ENCODE measurements at regions not wholly inside any gene's neighbourhood (a gene's known extent, or its start where the extent isn't known, plus 50 kb on each side); places are given as distances from the start of the nearest gene placed in this dataset.

GRCh38 chr7:67542916-67543315 is 546.3 kb downstream of the TYW1 start:
- Mint-ChIP-seq H3K36me3 (ENCODE audit: low read depth) (no peaks in the 10 kb centered on the region), H3K4me1 (no peaks in the 10 kb centered on the region), H3K27ac (ENCODE audit: unreplicated experiment) (no peak overlapping the region), H3K9me3 (no peaks in the 10 kb centered on the region), H3K27me3 (ENCODE audit: low read depth) (no peaks in the 10 kb centered on the region), H3K4me3 (no peak overlapping the region)
- DNase-seq (ENCODE audit: low read depth, low spot score), result no peak
- no peak for TF ChIP-seq CTCF (conservative IDR thresholded peaks at IDR 0.05)

GRCh38 chr7:67547183-67547907 is 550.7 kb downstream of the TYW1 start:
- no peak overlapping the region for H3K4me3 Mint-ChIP-seq
- H3K36me3 Mint-ChIP-seq (ENCODE audit: low read depth), result no peaks in the 10 kb centered on the region
- no peaks in the 10 kb centered on the region for H3K27me3 Mint-ChIP-seq (ENCODE audit: low read depth)
- H3K27ac Mint-ChIP-seq (ENCODE audit: unreplicated experiment), result peak overlapping the region; percentile 6
- H3K4me1 Mint-ChIP-seq, result no peaks in the 10 kb centered on the region
- no peaks in the 10 kb centered on the region for H3K9me3 Mint-ChIP-seq
- TF ChIP-seq CTCF (conservative IDR thresholded peaks at IDR 0.05), result no peak
- no peak for DNase-seq (ENCODE audit: low read depth, low spot score)

- Mint-ChIP-seq H3K9me3 (peaks cover 2% of the 10 kb centered on the region), H3K27ac (ENCODE audit: unreplicated experiment) (no peak overlapping the region)
- no peak for TF ChIP-seq CTCF (conservative IDR thresholded peaks at IDR 0.05)
Observed at GRCh38 chr7:67549126-67549525, 552.5 kb downstream of the TYW1 start.

GRCh38 chr7:67550801-67551436 is 554.3 kb downstream of the TYW1 start:
- Mint-ChIP-seq H3K9me3 (peaks cover 2% of the 10 kb centered on the region), H3K4me3 (no peak overlapping the region), H3K27ac (ENCODE audit: unreplicated experiment) (no peak overlapping the region), H3K36me3 (ENCODE audit: low read depth) (no peaks in the 10 kb centered on the region), H3K27me3 (ENCODE audit: low read depth) (peaks cover 8% of the 10 kb centered on the region), H3K4me1 (no peaks in the 10 kb centered on the region)
- no peak for DNase-seq (ENCODE audit: low read depth, low spot score)
- no peak for TF ChIP-seq CTCF (conservative IDR thresholded peaks at IDR 0.05)

More at GRCh38 chr7:67549126-67549525, 552.5 kb downstream of the TYW1 start:
- Mint-ChIP-seq H3K36me3 (ENCODE audit: low read depth) (no peaks in the 10 kb centered on the region), H3K4me1 (no peaks in the 10 kb centered on the region), H3K27me3 (ENCODE audit: low read depth) (no peaks in the 10 kb centered on the region), H3K4me3 (no peak overlapping the region)
- no peak for DNase-seq (ENCODE audit: low read depth, low spot score)

GRCh38 chr7:67552738-67553137 is 556.1 kb downstream of the TYW1 start:
- no peaks in the 10 kb centered on the region for H3K36me3 Mint-ChIP-seq (ENCODE audit: low read depth)
- no peak overlapping the region for H3K4me3 Mint-ChIP-seq
- no peaks in the 10 kb centered on the region for H3K4me1 Mint-ChIP-seq
- H3K27ac Mint-ChIP-seq (ENCODE audit: unreplicated experiment), result no peak overlapping the region
- no peak for DNase-seq (ENCODE audit: low read depth, low spot score)
- H3K27me3 Mint-ChIP-seq (ENCODE audit: low read depth), result peaks cover 11% of the 10 kb centered on the region
- H3K9me3 Mint-ChIP-seq, result peaks cover 2% of the 10 kb centered on the region
- TF ChIP-seq CTCF (conservative IDR thresholded peaks at IDR 0.05), result no peak
